Esophagus (tissue), 2 donors: ENCODE measurements at regions not wholly inside any gene's neighbourhood (a gene's known extent, or its start where the extent isn't known, plus 50 kb on each side); places are given as distances from the start of the nearest gene placed in this dataset.

Experiments used
- H3K27ac ChIP-seq, 2 donors: one replicate each; pipeline ENCODE4 v1.5.1; 2013; ENCODE audit warnings: low read depth in 2 of 2, mild to moderate bottlenecking in 2 of 2, inconsistent platforms in 1 of 2, low read length in 1 of 2, moderate library complexity in 1 of 2
- H3K27me3 ChIP-seq, 2 donors: one replicate each; pipeline ENCODE4 v1.6.1; 2013; ENCODE audit warnings: low read length in 2 of 2, control low read depth in 1 of 2, mild to moderate bottlenecking in 1 of 2; ENCODE audit not compliant: insufficient read depth in 2 of 2, control insufficient read depth in 1 of 2
- H3K36me3 ChIP-seq, 2 donors: one replicate each; pipeline ENCODE4 v1.6.1; 2013; ENCODE audit warnings: low read length in 1 of 2; ENCODE audit not compliant: control insufficient read depth in 2 of 2, insufficient read depth in 2 of 2
- H3K4me1 ChIP-seq, 2 donors: one replicate each; pipeline ENCODE4 v1.6.1; 2013; ENCODE audit warnings: low read length in 1 of 2; ENCODE audit not compliant: control insufficient read depth in 2 of 2, insufficient read depth in 2 of 2
- H3K4me3 ChIP-seq, 2 donors: one replicate each; pipeline ENCODE4 v1.5.1; 2013; ENCODE audit warnings: low read length in 2 of 2, mild to moderate bottlenecking in 2 of 2, low read depth in 1 of 2, moderate library complexity in 1 of 2
- H3K9me3 ChIP-seq, 2 donors: one replicate each; pipeline ENCODE4 v1.6.1; 2013; ENCODE audit warnings: mild to moderate bottlenecking in 2 of 2, low read depth in 1 of 2, low read length in 1 of 2, moderate library complexity in 1 of 2; ENCODE audit not compliant: control insufficient read depth in 2 of 2, insufficient read depth in 1 of 2
- WGBS, 2 donors: extraction: QIAGEN DNeasy Blood & Tissue Kit; methylation state at CpG; one replicate each; pipeline ENCODE4 v1.1.7; 2013; 5-methylcytosine and 5-hydroxymethylcytosine counted together
- donor health status: healthy with polysubstance abuse.
- donor health status: Bipolar disorder and iron deficiency.

- Histone ChIP-seq H3K4me1 (peaks cover 0 to 2% of the 10 kb centered on the region in 2 donors), H3K27ac (no peak overlapping the region), H3K36me3 (no peaks in the 10 kb centered on the region), H3K9me3 (no peaks in the 10 kb centered on the region), H3K27me3 (no peaks in the 10 kb centered on the region), H3K4me3 (no peak overlapping the region)
- 59 to 68% methylated on average over 22 of the region's 22 CpGs for WGBS, 2 donors
Measured at GRCh38 chr19:30690935-30691818, 319.0 kb downstream of the ZNF536 start.

GRCh38 chr19:30690525-30690924, 318.3 kb downstream of the ZNF536 start:
- no peak overlapping the region for H3K27ac ChIP-seq
- H3K4me3 ChIP-seq = no peak overlapping the region
- no peaks in the 10 kb centered on the region for H3K9me3 ChIP-seq
- H3K27me3 ChIP-seq = no peaks in the 10 kb centered on the region
- H3K4me1 ChIP-seq = peaks cover 0 to 2% of the 10 kb centered on the region in 2 donors
- H3K36me3 ChIP-seq = no peaks in the 10 kb centered on the region
- WGBS, 2 donors = 73 to 92% methylated on average over 4 of the region's 4 CpGs

GRCh38 chr19:30689474-30689873, 317.3 kb downstream of the ZNF536 start:
- Histone ChIP-seq H3K27ac (no peak overlapping the region), H3K9me3 (no peaks in the 10 kb centered on the region), H3K4me3 (no peak overlapping the region), H3K27me3 (no peaks in the 10 kb centered on the region), H3K4me1 (peaks cover 0 to 2% of the 10 kb centered on the region in 2 donors), H3K36me3 (no peaks in the 10 kb centered on the region)
- 42 to 59% methylated on average over 4 of the region's 4 CpGs for WGBS, 2 donors

GRCh38 chr19:30688696-30689095, 316.5 kb downstream of the ZNF536 start:
- Histone ChIP-seq H3K4me1 (peaks cover 0 to 2% of the 10 kb centered on the region in 2 donors), H3K36me3 (no peaks in the 10 kb centered on the region), H3K9me3 (no peaks in the 10 kb centered on the region), H3K27me3 (no peaks in the 10 kb centered on the region), H3K27ac (no peak overlapping the region), H3K4me3 (no peak overlapping the region)
- WGBS, 2 donors = 85 to 86% methylated on average over 5 of the region's 5 CpGs

- no peaks in the 10 kb centered on the region for H3K36me3 ChIP-seq
- H3K9me3 ChIP-seq = no peaks in the 10 kb centered on the region
- H3K4me1 ChIP-seq = peaks cover 0 to 2% of the 10 kb centered on the region in 2 donors
- H3K27ac ChIP-seq = no peak overlapping the region
- WGBS, 2 donors = 37 to 38% methylated on average over 16 of the region's 16 CpGs
- H3K27me3 ChIP-seq = no peaks in the 10 kb centered on the region
- no peak overlapping the region for H3K4me3 ChIP-seq
Measured at GRCh38 chr19:30686826-30687566, 314.8 kb downstream of the ZNF536 start.

- H3K27ac ChIP-seq = no peak overlapping the region
- H3K27me3 ChIP-seq = no peaks in the 10 kb centered on the region
- H3K4me3 ChIP-seq = no peak overlapping the region
- no peaks in the 10 kb centered on the region for H3K36me3 ChIP-seq
- peaks cover 0 to 2% of the 10 kb centered on the region in 2 donors for H3K4me1 ChIP-seq
- 61% methylated on average over 23 of the region's 23 CpGs for WGBS, 2 donors
- no peaks in the 10 kb centered on the region for H3K9me3 ChIP-seq
Measured at GRCh38 chr19:30686176-30686820, 314.1 kb downstream of the ZNF536 start.

- Histone ChIP-seq H3K4me3 (no peak overlapping the region), H3K27ac (no peak overlapping the region), H3K9me3 (no peaks in the 10 kb centered on the region), H3K4me1 (peaks cover 0 to 2% of the 10 kb centered on the region in 2 donors), H3K36me3 (no peaks in the 10 kb centered on the region), H3K27me3 (no peaks in the 10 kb centered on the region)
- 72 to 75% methylated on average over 13 of the region's 13 CpGs for WGBS, 2 donors
Measured at GRCh38 chr19:30685426-30686000, 313.3 kb downstream of the ZNF536 start.

GRCh38 chr19:30684613-30685012, 312.4 kb downstream of the ZNF536 start:
- WGBS, 2 donors = 80 to 82% methylated on average over 10 of the region's 10 CpGs
- no peak overlapping the region for H3K27ac ChIP-seq
- H3K4me3 ChIP-seq = no peak overlapping the region
- peaks cover 0 to 2% of the 10 kb centered on the region in 2 donors for H3K4me1 ChIP-seq
- H3K36me3 ChIP-seq = no peaks in the 10 kb centered on the region
- no peaks in the 10 kb centered on the region for H3K27me3 ChIP-seq
- no peaks in the 10 kb centered on the region for H3K9me3 ChIP-seq

- Histone ChIP-seq H3K36me3 (no peaks in the 10 kb centered on the region), H3K4me1 (peaks cover 0 to 2% of the 10 kb centered on the region in 2 donors), H3K27ac (no peak overlapping the region), H3K9me3 (no peaks in the 10 kb centered on the region), H3K27me3 (no peaks in the 10 kb centered on the region), H3K4me3 (no peak overlapping the region)
- WGBS, 2 donors = 6 to 7% methylated on average over 13 of the region's 13 CpGs
Measured at GRCh38 chr19:30682999-30683536, 310.9 kb downstream of the ZNF536 start.
